Left lung (tissue), 4 donors: ENCODE measurements at regions not wholly inside any gene's neighbourhood (a gene's known extent, or its start where the extent isn't known, plus 50 kb on each side); places are given as distances from the start of the nearest gene placed in this dataset.

Experiments used
- ATAC-seq: fragments of 200-7000 bp; cut with Tn5 transposase; one replicate; pipeline ENCODE4 v1.9.1; 2020; ENCODE audit warnings: moderate library complexity
- DNase-seq, 4 donors: peaks; one replicate each; pipeline ENCODE4 v3.0.0-alpha.2; 2013 to 2020
- H3K27ac ChIP-seq, 2 donors: fragments of 200-600 bp; sonication (generic) in 1 of 2; one replicate each; pipeline versions ENCODE4 v1.5.0 to v1.8.0; 2020 to 2021
- H3K27me3 ChIP-seq, 2 donors: fragments of 200-600 bp; sonication (generic) in 1 of 2; one replicate each; pipeline versions ENCODE4 v1.5.0 to v1.8.0; 2020 to 2021
- H3K36me3 ChIP-seq, 2 donors: fragments of 200-600 bp; sonication (generic) in 1 of 2; one replicate each; pipeline versions ENCODE4 v1.5.0 to v1.8.0; 2020 to 2021
- H3K4me1 ChIP-seq, 2 donors: fragments of 200-600 bp; one replicate each; pipeline ENCODE4 v1.8.0; 2021
- H3K4me3 ChIP-seq, 2 donors: fragments of 200-600 bp; sonication (generic) in 1 of 2; one replicate each; pipeline versions ENCODE4 v1.5.0 to v1.8.0; 2020 to 2021; ENCODE audit warnings: mild to moderate bottlenecking in 1 of 2
- H3K9me3 ChIP-seq, 2 donors: fragments of 200-600 bp; sonication (generic) in 1 of 2; one replicate each; pipeline versions ENCODE4 v1.5.0 to v1.8.0; 2020 to 2021
- intact Hi-C, 2 donors: fragments of 100-400 bp; cut with DNase I; formaldehyde crosslinking; loops; one replicate each; pipeline versions ENCODE4 v1.11.2 to v1.14.2; 2022
- TF ChIP-seq, protein P1 (sequence below), 2 donors: fragments of 200-600 bp; sonication (generic) in 1 of 2; IDR thresholded peaks; one replicate each; pipeline versions ENCODE4 v1.5.0 to v1.8.0; 2021; ENCODE audit warnings: antibody characterized with exemption in 2 of 2
- donor health status: DM: no; HTN: yes; CAD: no.
- donor health status: DM: no; HTN: no; CAD: no.

DNA sequence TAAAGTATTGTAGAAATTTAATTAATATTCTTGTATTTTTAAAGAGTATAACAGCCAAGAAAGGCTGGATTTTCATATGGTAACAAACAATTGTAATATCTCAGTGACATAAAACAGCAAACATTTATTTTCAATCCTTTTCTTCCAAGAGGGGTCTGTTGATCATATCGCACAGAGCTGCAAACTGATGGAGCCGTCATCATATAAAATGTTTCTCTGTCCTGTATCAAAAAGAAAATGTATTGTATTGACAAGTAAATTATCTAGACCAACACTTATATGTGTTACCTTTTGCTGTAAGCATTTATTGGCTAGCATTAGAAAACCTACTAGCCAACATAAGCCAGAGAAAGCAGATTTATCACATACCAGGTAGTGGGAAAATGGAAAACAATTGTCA lies 2861.4 kb upstream of the PCDH20 start:
- Histone ChIP-seq H3K4me3 (no peak overlapping the region), H3K4me1 (no peaks in the 10 kb centered on the region), H3K27ac (no peak overlapping the region), H3K36me3 (no peaks in the 10 kb centered on the region), H3K27me3 (no peaks in the 10 kb centered on the region), H3K9me3 (no peaks in the 10 kb centered on the region)
- DNase-seq (no peak), ATAC-seq (no peak)
- TF ChIP-seq, protein P1, sequence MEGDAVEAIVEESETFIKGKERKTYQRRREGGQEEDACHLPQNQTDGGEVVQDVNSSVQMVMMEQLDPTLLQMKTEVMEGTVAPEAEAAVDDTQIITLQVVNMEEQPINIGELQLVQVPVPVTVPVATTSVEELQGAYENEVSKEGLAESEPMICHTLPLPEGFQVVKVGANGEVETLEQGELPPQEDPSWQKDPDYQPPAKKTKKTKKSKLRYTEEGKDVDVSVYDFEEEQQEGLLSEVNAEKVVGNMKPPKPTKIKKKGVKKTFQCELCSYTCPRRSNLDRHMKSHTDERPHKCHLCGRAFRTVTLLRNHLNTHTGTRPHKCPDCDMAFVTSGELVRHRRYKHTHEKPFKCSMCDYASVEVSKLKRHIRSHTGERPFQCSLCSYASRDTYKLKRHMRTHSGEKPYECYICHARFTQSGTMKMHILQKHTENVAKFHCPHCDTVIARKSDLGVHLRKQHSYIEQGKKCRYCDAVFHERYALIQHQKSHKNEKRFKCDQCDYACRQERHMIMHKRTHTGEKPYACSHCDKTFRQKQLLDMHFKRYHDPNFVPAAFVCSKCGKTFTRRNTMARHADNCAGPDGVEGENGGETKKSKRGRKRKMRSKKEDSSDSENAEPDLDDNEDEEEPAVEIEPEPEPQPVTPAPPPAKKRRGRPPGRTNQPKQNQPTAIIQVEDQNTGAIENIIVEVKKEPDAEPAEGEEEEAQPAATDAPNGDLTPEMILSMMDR (IDR thresholded peaks at IDR 0.05) = no peak
- intact Hi-C loops = no loop called here

DNA sequence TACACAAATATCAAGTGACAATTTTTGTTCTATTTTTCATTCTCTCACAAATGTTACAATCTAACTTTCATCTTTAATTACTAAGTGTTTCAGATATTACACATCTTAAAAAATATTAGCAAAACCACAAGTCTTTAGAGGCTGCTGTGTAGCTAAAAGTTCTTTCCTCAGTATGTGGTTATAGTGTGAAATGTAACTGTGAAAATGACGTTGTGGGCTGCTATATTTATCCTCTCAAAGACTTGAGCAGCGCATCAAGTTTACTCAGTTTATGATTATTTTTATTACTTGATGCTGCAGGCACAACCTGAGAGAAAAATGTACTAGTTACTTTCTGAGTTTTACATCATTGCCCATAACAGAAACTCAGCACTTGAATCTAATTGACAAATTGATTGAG lies 2860.6 kb upstream of the PCDH20 start:
- H3K4me3 ChIP-seq = no peak overlapping the region
- no peak for DNase-seq
- ATAC-seq = no peak
- no peak overlapping the region for H3K27ac ChIP-seq
- intact Hi-C loops = no loop called here
- no peaks in the 10 kb centered on the region for H3K4me1 ChIP-seq
- TF ChIP-seq, protein P1 (IDR thresholded peaks at IDR 0.05) = no peak
- no peaks in the 10 kb centered on the region for H3K9me3 ChIP-seq
- H3K27me3 ChIP-seq = no peaks in the 10 kb centered on the region
- H3K36me3 ChIP-seq = no peaks in the 10 kb centered on the region

DNA sequence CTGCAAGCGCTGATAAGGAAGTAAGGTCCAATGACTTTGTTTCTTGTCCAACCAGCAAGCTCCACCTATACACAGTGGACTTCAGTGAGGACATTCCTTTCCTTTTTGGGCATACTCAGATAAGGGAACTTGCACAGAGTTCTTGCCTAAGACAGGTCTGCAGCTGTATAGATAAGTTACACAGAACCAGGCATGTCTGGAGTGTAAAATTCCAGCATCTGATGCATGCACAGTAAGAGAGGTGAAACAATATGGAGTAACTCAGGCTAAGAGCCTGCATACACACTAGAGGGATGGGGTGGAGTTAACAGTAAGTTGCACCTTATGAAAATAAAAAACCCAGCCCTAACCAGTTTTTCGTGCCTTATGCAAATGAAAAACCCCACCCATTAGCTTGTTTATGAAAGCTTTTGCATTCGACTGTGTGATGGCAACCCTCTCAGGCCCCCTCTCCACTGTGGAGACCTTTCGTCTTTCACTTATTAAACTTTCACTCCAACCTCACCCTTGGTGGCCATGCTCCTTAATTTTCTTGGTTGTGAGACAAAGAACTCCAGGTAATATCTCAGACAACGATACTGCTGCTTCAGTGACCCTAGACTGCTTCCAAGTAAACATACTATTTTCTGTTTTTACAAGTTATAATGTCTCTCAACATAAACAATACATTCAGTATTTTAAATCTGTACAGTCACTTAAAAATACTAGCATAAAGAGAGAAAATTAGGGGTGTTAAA lies 2859.0 kb upstream of the PCDH20 start:
- H3K27ac ChIP-seq = no peak overlapping the region
- no peaks in the 10 kb centered on the region for H3K9me3 ChIP-seq
- DNase-seq (no peak), ATAC-seq (no peak)
- H3K36me3 ChIP-seq = no peaks in the 10 kb centered on the region
- no peak overlapping the region for H3K4me3 ChIP-seq
- no peaks in the 10 kb centered on the region for H3K27me3 ChIP-seq
- H3K4me1 ChIP-seq = no peaks in the 10 kb centered on the region
- intact Hi-C loops = no loop called here
- TF ChIP-seq, protein P1 (IDR thresholded peaks at IDR 0.05) = no peak

DNA sequence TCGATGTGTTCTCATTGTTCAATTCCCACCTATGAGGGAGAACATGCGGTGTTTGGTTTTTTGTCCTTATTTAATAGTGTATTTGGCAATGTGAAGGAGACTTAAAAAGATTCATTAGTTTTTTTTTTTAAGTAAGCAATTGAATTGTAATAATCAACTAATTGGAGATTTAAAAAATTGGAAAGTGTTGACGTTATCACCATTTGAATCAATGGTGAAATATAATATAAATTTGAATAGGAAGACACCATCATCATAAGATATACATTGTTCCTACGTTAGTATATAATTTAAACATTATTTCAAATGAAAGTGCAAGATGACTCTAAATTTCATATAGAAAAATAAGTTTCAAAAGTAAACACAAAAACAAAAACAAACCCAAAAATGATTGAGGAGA lies 2858.1 kb upstream of the PCDH20 start:
- Histone ChIP-seq H3K4me3 (no peak overlapping the region), H3K4me1 (no peaks in the 10 kb centered on the region), H3K36me3 (no peaks in the 10 kb centered on the region), H3K27ac (no peak overlapping the region), H3K9me3 (no peaks in the 10 kb centered on the region), H3K27me3 (no peaks in the 10 kb centered on the region)
- ATAC-seq (no peak), DNase-seq (no peak)
- intact Hi-C loops = no loop called here
- TF ChIP-seq, protein P1 (IDR thresholded peaks at IDR 0.05) = no peak

DNA sequence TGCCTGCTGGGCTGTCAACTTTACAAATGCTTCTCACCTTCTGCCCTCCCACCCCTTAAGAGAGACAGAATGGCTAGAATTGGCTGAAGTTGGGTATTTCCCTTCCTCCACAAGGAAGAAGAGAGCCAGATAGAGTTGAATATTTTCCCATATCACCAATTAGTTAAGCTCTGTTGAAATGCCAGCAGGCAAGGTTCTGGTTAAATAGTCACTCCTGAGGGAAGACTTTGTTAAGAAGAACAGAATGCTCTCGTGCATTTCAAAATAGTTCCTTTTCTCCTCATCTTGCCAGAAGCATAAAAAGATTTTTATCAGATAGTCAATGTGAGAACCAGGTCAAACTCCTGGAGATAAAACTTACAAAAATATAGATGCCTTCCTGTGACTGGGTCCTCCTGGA lies 2857.0 kb upstream of the PCDH20 start:
- ATAC-seq = no peak
- TF ChIP-seq, protein P1 (IDR thresholded peaks at IDR 0.05) = no peak

More for the DNA sequence above, 2857.0 kb upstream of the PCDH20 start:
- Histone ChIP-seq H3K27ac (no peak overlapping the region), H3K4me1 (no peaks in the 10 kb centered on the region), H3K4me3 (no peak overlapping the region), H3K27me3 (no peaks in the 10 kb centered on the region), H3K9me3 (no peaks in the 10 kb centered on the region), H3K36me3 (no peaks in the 10 kb centered on the region)
- DNase-seq = no peak
- intact Hi-C loops = no loop called here
